SU-DHL-6 (cell line): ENCODE measurements at regions not wholly inside any gene's neighbourhood (a gene's known extent, or its start where the extent isn't known, plus 50 kb on each side); places are given as distances from the start of the nearest gene placed in this dataset.

Source experiments
- CTCF ChIP-seq: fragments of 200-600 bp; sonication (generic); IDR thresholded peaks from one replicate; pipeline ENCODE4 v1.5.1; 2017; ENCODE audit warnings: antibody characterized with exemption, mild to moderate bottlenecking, low read length, moderate library complexity; ENCODE audit not compliant: insufficient read depth, poor library complexity, severe bottlenecking
- EZH2phosphoT487 ChIP-seq: fragments of 200-600 bp; sonication (generic), shearing (Covaris generic); conservative IDR thresholded peaks from 2 replicates; pipeline ENCODE4 v1.6.1; 2018; ENCODE audit warnings: mild to moderate bottlenecking, antibody characterized with exemption, low read length, moderate library complexity, mixed read lengths

DNA sequence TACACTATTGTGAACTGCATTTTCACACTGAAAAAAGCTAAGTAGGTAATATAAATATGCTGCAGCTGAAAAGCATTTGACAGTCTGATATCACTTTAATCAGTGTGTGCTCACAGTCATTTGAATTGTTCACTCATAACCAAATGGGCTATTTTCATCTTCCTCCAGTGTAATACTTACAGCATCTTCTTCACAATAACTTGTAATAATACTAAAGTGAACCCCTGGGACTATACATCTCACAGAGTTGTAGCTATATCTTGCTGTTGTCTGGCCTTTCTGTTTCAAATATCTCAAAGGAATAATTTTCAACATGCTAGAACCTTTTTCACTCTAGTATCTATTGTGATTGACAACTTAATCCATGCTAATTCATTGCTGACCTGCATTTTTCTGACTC, 66.8 kb upstream of the GALNTL6 start:
- TF ChIP-seq CTCF, result no peak
- TF ChIP-seq EZH2phosphoT487, result no peak
